SK-N-SH (cell line): ENCODE measurements at regions not wholly inside any gene's neighbourhood (a gene's known extent, or its start where the extent isn't known, plus 50 kb on each side); places are given as distances from the start of the nearest gene placed in this dataset.

Experiments
- CTCF ChIA-PET: fragments of 300-600, 350-600 bp; formaldehyde crosslinking; extraction: SDS; loops from one replicate; lab custom pipeline; 2021; lab: Yijun Ruan, JAX
- POLR2A ChIA-PET: fragments of 350-600 bp; sonication (Branson Sonifier 250); formaldehyde crosslinking; extraction: SDS; loops from one replicate; lab custom pipeline; 2020; ENCODE audit warnings: antibody characterized with exemption, inconsistent platforms; lab: Yijun Ruan, JAX
- DNase-seq: peaks from one replicate; pipeline ENCODE4 v3.0.0; 2012
- H2AFZ ChIP-seq: fragments of 200-600 bp; sonication (generic); 2 replicates; pipeline ENCODE4 v1.8.1; 2016; ENCODE audit warnings: antibody characterized with exemption, mild to moderate bottlenecking, low read depth
- H3F3A ChIP-seq: fragments of 200-600 bp; sonication (generic); replicated peaks from 2 replicates; pipeline ENCODE3; 2016; ENCODE audit warnings: antibody characterized with exemption, mild to moderate bottlenecking; ENCODE audit not compliant: insufficient read depth
- H3K27ac ChIP-seq, 2 experiments: fragments of 200-500 bp in 1 of 2; fragments of 200-600 bp in 1 of 2; sonication (Bioruptor generic) in 1 of 2; sonication (generic), shearing (Covaris generic) in 1 of 2; 2 replicates each; pipeline versions ENCODE4 v1.5.1 to v1.6.1; 2014 to 2016; ENCODE audit warnings: low read depth in 2 of 2, inconsistent platforms in 1 of 2, low read length in 1 of 2, mild to moderate bottlenecking in 1 of 2, mixed read lengths in 1 of 2
- H3K27me3 ChIP-seq: fragments of 200-600 bp; sonication (generic), shearing (Covaris generic); 2 replicates; pipeline ENCODE4 v1.6.1; 2016; ENCODE audit warnings: mixed run types; ENCODE audit not compliant: insufficient read depth
- H3K36me3 ChIP-seq, 2 experiments: fragments of 200-500 bp in 1 of 2; fragments of 200-600 bp in 1 of 2; sonication (Bioruptor generic) in 1 of 2; sonication (generic) in 1 of 2; replicated peaks in 1 of 2; 2 replicates each; pipeline versions ENCODE3 to v1.5.1; 2014 to 2016; ENCODE audit warnings: low read length in 1 of 2, mild to moderate bottlenecking in 1 of 2; ENCODE audit not compliant: insufficient read depth in 2 of 2, control insufficient read depth in 1 of 2
- H3K4me1 ChIP-seq, 2 experiments: fragments of 200-500 bp in 1 of 2; fragments of 200-600 bp in 1 of 2; sonication (Bioruptor generic) in 1 of 2; sonication (generic), shearing (Covaris generic) in 1 of 2; 2 replicates each; pipeline versions ENCODE4 v1.5.1 to v1.6.1; 2014 to 2016; ENCODE audit warnings: low read depth in 1 of 2, low read length in 1 of 2, mixed run types in 1 of 2; ENCODE audit not compliant: insufficient read depth in 2 of 2, control insufficient read depth in 1 of 2
- H3K4me2 ChIP-seq: fragments of 200-600 bp; sonication (generic), shearing (Covaris generic); 2 replicates; pipeline ENCODE4 v1.6.1; 2017; ENCODE audit warnings: mixed run types
- H3K4me3 ChIP-seq, 2 experiments: fragments of 200-500 bp in 1 of 2; fragments of 200-600 bp in 1 of 2; sonication (Bioruptor generic) in 1 of 2; sonication (generic), shearing (Covaris generic) in 1 of 2; 2 replicates each; pipeline versions ENCODE4 v1.5.1 to v1.8.1; 2014 to 2016; ENCODE audit warnings: low read depth in 2 of 2, inconsistent platforms in 1 of 2, low read length in 1 of 2, mild to moderate bottlenecking in 1 of 2, mixed read lengths in 1 of 2, moderate library complexity in 1 of 2
- H3K79me2 ChIP-seq: fragments of 200-600 bp; sonication (generic); 2 replicates; pipeline ENCODE4 v1.8.1; 2017; ENCODE audit warnings: mild to moderate bottlenecking; ENCODE audit not compliant: insufficient read depth
- H3K9ac ChIP-seq: fragments of 200-600 bp; sonication (generic); 2 replicates; pipeline ENCODE4 v1.6.1; 2017; ENCODE audit warnings: mixed run types
- H3K9me2 ChIP-seq: fragments of 200-600 bp; sonication (generic); 2 replicates; pipeline ENCODE4 v1.6.1; 2017; ENCODE audit warnings: mixed run types
- H3K9me3 ChIP-seq: fragments of 200-600 bp; sonication (generic); 2 replicates; pipeline ENCODE4 v1.6.1; 2017; ENCODE audit warnings: mixed run types, mild to moderate bottlenecking, moderate library complexity
- H4K20me1 ChIP-seq: fragments of 200-600 bp; sonication (generic); 2 replicates; pipeline ENCODE4 v1.6.1; 2017; ENCODE audit warnings: mild to moderate bottlenecking, mixed run types; ENCODE audit not compliant: insufficient read depth
- CHD2 ChIP-seq: fragments of 150-350 bp; IDR thresholded peaks from 2 replicates; pipeline ENCODE4 v1.6.1; 2018; ENCODE audit warnings: low read length; ENCODE audit not compliant: partially characterized antibody
- ELF1 ChIP-seq: IDR thresholded peaks from 2 replicates; pipeline ENCODE4 v1.4.0; 2012
- EP300 ChIP-seq, 2 experiments: IDR thresholded peaks; 2 replicates each; pipeline versions ENCODE4 v1.4.0 to v1.6.1; 2012; ENCODE audit warnings: borderline replicate concordance in 1 of 2, low read depth in 1 of 2, low read length in 1 of 2
- EZH2phosphoT487 ChIP-seq: fragments of 200-600 bp; sonication (generic); IDR thresholded peaks from 2 replicates; pipeline ENCODE4 v1.6.1; 2017; ENCODE audit warnings: low read depth, mixed run types, mild to moderate bottlenecking, antibody characterized with exemption, moderate library complexity, borderline replicate concordance
- FOXJ3 ChIP-seq: sonication (generic); formaldehyde crosslinking; IDR thresholded peaks from 2 replicates; pipeline ENCODE4 v1.5.1; 2020; ENCODE audit warnings: mild to moderate bottlenecking, missing genetic modification reagents
- GATA2 ChIP-seq: sonication (generic); formaldehyde crosslinking; IDR thresholded peaks from 2 replicates; pipeline ENCODE4 v1.5.0; 2020; ENCODE audit warnings: mild to moderate bottlenecking, missing genetic modification reagents
- MEF2A ChIP-seq: IDR thresholded peaks from 2 replicates; pipeline ENCODE4 v1.4.0; 2012; ENCODE audit warnings: low read depth, borderline replicate concordance
- MXI1 ChIP-seq: IDR thresholded peaks from 2 replicates; pipeline ENCODE4 v1.6.1; 2012; ENCODE audit warnings: mild to moderate bottlenecking, low read depth, low read length, improper control_type of control experiment
- POLR2AphosphoS5 ChIP-seq: IDR thresholded peaks from 2 replicates; pipeline ENCODE4 v1.6.1; 2012; ENCODE audit warnings: low read depth, low read length
- RXRA ChIP-seq: IDR thresholded peaks from 2 replicates; pipeline ENCODE4 v1.4.0; 2012; ENCODE audit warnings: low read depth, mild to moderate bottlenecking, borderline replicate concordance
- WGBS: methylation state at CpG from one replicate; pipeline ENCODE4 v1.1.6; 2017; ENCODE audit warnings: low lambda C conversion rate; 5-methylcytosine and 5-hydroxymethylcytosine counted together
- TF ChIP-seq, protein P1 (sequence below): IDR thresholded peaks from 2 replicates; pipeline ENCODE4 v1.6.1; 2012; ENCODE audit warnings: mild to moderate bottlenecking, low read depth, low read length, moderate library complexity

DNA sequence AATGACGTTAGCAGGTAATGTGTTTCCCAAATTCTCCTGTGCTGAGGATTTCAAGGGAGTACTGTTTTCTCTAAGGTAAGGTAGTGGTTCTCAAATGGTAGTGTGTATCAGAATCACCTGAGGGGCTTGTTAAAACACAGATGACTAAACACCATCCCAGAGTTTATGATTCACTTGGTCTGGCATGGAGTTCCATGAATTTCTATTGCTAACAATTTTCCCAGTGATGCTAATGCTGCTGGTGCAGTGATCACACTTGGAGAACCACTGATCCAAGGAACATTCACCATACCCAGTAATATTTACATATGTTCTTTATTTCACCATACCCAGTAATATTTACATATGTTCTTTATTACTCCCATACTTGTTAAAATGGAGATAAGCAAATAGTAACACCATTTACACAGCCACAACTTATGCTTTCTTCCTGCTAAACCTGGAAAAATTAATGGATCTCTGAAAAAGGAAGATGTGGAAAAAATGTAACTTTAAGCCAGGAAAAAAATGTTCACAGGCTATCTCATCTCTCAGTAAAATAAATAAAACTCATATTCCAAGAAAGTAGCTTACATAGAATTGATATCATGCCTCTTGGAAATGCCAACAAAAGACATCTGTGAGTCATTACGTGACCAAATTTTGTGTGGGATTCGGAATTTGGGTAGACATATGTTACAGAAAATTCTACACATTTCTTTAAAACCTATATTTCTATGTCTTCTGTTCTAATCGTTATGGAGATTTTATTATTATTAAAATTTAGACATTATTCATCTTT lies 129.5 kb downstream of the MMUT start:
- H3K9ac ChIP-seq = no peak overlapping the region
- DNase-seq = no peak
- no peaks in the 10 kb centered on the region for H3K9me3 ChIP-seq
- no peaks in the 10 kb centered on the region for H4K20me1 ChIP-seq
- TF ChIP-seq, protein P1, sequence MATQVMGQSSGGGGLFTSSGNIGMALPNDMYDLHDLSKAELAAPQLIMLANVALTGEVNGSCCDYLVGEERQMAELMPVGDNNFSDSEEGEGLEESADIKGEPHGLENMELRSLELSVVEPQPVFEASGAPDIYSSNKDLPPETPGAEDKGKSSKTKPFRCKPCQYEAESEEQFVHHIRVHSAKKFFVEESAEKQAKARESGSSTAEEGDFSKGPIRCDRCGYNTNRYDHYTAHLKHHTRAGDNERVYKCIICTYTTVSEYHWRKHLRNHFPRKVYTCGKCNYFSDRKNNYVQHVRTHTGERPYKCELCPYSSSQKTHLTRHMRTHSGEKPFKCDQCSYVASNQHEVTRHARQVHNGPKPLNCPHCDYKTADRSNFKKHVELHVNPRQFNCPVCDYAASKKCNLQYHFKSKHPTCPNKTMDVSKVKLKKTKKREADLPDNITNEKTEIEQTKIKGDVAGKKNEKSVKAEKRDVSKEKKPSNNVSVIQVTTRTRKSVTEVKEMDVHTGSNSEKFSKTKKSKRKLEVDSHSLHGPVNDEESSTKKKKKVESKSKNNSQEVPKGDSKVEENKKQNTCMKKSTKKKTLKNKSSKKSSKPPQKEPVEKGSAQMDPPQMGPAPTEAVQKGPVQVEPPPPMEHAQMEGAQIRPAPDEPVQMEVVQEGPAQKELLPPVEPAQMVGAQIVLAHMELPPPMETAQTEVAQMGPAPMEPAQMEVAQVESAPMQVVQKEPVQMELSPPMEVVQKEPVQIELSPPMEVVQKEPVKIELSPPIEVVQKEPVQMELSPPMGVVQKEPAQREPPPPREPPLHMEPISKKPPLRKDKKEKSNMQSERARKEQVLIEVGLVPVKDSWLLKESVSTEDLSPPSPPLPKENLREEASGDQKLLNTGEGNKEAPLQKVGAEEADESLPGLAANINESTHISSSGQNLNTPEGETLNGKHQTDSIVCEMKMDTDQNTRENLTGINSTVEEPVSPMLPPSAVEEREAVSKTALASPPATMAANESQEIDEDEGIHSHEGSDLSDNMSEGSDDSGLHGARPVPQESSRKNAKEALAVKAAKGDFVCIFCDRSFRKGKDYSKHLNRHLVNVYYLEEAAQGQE = no peak
- TF ChIP-seq RXRA = no peak
- TF ChIP-seq EP300 (IDR thresholded peaks at IDR 0.05; ENCODE audit: borderline replicate concordance in 1 of 2, low read depth in 1 of 2, low read length in 1 of 2) = no peak
- TF ChIP-seq MEF2A = no peak
- TF ChIP-seq GATA2 (CRISPR knock-in tag) = no peak
- no peak for TF ChIP-seq ELF1
- TF ChIP-seq POLR2AphosphoS5 = no peak
- no peaks in the 10 kb centered on the region for H3F3A ChIP-seq
- no peaks in the 10 kb centered on the region for H3K9me2 ChIP-seq
- no peak overlapping the region for H3K27ac ChIP-seq
- H2AFZ ChIP-seq = no peak overlapping the region
- H3K36me3 ChIP-seq = no peaks in the 10 kb centered on the region
- no peaks in the 10 kb centered on the region for H3K27me3 ChIP-seq
- no peak overlapping the region for H3K4me3 ChIP-seq
- 45% methylated on average over 4 of the region's 4 CpGs for WGBS
- CTCF ChIA-PET = no interaction called here
- POLR2A ChIA-PET = no interaction called here
- H3K4me2 ChIP-seq = no peak overlapping the region
- no peaks in the 10 kb centered on the region; a peak in 1 of 4 replicates for H3K4me1 ChIP-seq
- no peaks in the 10 kb centered on the region for H3K79me2 ChIP-seq

- Histone ChIP-seq H3K4me1 (peaks cover 0 to 6% of the 10 kb centered on the region in 2 experiments; a peak in 2 of 4 replicates), H3F3A (no peaks in the 10 kb centered on the region), H3K4me3 (no peak overlapping the region), H3K9me2 (no peaks in the 10 kb centered on the region), H3K9ac (no peak overlapping the region), H3K36me3 (no peaks in the 10 kb centered on the region), H3K9me3 (no peaks in the 10 kb centered on the region), H3K27me3 (no peaks in the 10 kb centered on the region), H3K79me2 (no peaks in the 10 kb centered on the region), H2AFZ (no peak overlapping the region), H3K4me2 (no peak overlapping the region), H4K20me1 (no peaks in the 10 kb centered on the region), H3K27ac (no peak overlapping the region)
- WGBS = 47% methylated on average over 1 of the region's 1 CpG
- POLR2A ChIA-PET = no interaction called here
- CTCF ChIA-PET = no interaction called here
- no peak for DNase-seq
- no peak for TF ChIP-seq FOXJ3 (CRISPR knock-in tag)
- TF ChIP-seq CHD2 = no peak
- no peak for TF ChIP-seq EZH2phosphoT487
- TF ChIP-seq MXI1 = no peak
Observed at GRCh38 chr6:49332781-49333180, 130.3 kb downstream of the MMUT start.
